ENCODE measurements at regions not wholly inside any gene's neighbourhood (a gene's known extent, or its start where the extent isn't known, plus 50 kb on each side); places are given as distances from the start of the nearest gene placed in this dataset.
A peak's percentile ranks its signal among the peaks of the same experiment; 100 is the strongest.
"Not testable (repeated sequence)": the region's sequence is repeated elsewhere in the genome, so short reads cannot be mapped to it uniquely, and the experiment has no call there.

DNA sequence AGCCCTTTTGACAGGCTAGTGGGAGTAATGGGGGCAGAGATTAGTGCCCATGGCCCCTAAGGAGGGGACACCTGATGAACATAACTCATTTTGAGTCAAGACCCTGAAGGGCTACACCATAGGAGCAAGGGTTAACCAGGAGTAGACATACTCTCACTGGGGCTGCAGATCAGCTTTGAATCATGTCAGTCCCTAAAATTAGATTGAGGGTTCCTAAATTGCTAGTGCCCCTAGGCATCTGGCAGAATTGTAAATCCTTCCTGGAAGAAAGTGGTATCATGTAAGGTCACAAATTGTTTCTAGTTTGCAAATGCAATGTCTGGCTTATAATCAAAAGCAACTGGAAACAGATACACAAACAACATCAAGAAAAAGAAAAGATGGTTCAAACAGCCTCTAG lies 52.1 kb upstream of the LRRC37A2 start:
- FAIRE-seq, result not testable (repeated sequence)

DNA sequence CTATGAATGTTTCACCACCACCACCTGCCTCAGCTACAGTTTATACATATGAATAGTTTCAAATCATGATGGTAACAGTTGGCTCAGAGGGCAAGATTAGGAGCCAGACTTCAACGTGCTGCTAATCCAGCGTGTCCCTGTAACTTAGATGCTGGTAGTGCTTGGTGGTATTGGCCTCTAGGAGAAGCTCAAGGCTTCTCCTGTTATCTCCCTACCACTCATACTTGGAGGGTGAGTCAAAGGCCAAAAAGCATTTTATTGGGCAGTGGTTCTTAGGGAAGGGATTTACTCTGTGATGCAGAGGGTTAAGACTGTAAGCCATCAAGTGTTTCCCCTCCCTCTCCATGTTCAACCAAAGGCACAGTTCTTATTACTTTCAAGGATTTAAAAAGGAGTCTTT lies 57.2 kb upstream of the LRRC37A2 start:
- not testable (repeated sequence) for FAIRE-seq

DNA sequence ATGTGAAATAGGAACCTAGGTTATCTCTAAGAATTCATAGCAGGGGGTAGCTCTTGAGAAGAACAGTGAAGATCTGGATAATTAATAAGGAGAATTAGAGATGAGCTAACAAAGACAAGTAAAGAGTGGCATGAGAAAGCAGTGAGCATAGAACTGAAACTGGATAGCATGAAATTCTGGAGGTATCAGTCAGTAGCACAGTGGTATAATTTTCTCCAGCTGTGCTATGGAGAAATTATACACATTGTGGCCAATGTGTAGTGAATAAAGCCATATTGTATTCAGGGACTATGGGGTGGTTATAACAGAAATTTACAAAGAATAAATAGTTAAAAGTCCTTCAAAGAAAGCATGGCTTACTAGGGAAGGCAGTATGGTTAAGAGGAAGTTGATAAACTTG lies 57.7 kb upstream of the LRRC37A2 start:
- FAIRE-seq, result not testable (repeated sequence)

DNA sequence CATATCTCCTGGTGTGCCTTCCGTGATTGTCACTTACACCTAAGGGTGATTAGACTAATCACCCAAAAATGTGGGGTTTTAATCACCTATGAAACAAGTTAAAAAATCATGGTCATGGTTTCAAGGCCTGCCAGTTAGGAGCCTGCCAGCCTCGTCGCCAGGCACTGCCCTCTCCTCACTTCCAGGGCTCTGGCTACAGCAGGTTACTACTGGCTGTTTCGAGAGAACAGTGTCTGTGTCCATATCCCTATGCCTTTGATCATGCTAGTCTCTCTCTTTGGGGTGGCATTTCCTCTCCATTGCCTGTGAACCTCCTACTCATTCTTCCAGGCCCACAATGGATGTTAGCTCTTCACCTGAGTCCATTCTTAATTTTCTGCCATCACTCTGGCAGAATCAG lies 59.2 kb upstream of the LRRC37A2 start:
- FAIRE-seq, result not testable (repeated sequence)

DNA sequence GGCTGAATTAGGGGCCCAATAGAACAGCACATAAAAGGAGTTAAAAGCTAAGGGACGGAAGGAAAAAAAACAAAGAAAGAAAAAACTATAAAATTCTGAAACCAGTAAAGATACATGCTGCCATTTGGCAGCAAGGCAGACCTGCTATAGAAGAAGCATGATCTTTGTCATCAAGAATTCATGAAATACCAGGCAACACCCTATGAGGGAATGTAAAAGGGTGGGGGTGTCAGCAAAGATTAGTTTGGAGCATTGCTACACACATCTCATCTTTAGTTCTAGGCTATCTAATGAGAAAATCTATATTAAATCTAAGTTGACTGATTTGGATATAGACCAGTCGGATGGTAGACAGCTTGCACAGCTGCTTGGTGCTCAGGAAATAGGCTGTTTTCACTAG lies 66.4 kb upstream of the LRRC37A2 start:
- not testable (repeated sequence) for FAIRE-seq

DNA sequence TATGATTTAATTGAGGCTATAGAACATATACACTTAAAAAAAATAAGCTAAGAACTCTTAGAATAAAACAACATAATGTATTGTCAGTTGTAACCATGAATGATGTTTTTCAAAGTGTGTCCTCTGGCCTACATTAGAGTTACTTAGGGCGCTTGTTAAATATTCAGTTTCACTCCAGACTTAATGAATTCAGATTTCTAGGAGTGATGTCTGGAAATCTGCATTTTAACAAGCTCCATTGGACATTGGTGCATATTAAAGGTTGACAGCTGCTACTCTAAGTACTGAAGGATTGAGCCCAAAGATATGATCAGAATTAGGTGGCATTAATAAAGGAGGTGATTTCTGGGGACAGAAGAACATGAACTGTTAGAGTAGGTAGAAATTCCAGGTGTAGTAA lies 66.9 kb upstream of the LRRC37A2 start:
- peak; percentile 35 for FAIRE-seq

DNA sequence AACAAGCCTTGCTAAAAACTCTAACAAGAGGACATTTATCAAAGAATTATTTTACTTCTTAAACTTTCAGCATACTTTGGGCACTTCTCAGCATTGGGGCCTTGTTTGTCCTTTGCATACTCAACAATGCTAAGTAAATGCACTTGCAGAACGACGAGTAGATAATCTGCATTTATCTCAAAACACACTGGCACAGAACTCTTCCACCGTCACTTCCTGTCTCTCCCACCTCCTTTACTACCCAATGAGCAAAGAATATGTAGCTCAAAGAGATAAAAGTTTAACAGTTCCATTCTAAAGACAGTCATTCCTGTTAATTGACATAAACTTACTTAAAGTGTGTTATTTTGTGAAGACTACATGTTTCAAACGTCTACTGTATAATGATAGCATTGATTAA lies 70.1 kb upstream of the LRRC37A2 start:
- not testable (repeated sequence) for FAIRE-seq

DNA sequence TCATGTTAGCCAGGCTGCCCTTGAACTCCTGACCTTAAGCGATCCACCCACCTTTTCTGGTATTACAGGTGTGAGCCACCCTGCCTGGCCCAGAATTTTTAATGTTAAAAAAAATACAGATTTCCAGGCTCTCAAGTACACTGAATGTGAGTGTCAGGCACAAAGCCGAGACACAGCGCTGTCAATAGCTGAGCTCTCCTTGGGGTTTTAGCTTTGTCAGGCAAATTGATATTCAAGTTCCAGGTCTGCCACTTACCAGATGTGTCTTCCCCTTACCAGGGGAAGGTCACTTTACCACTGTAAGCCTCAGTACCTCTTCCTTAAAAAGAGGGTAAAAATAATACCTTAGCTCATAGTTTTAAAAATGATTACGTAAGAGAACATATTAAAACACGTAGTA lies 71.6 kb upstream of the LRRC37A2 start:
- not testable (repeated sequence) for FAIRE-seq

DNA sequence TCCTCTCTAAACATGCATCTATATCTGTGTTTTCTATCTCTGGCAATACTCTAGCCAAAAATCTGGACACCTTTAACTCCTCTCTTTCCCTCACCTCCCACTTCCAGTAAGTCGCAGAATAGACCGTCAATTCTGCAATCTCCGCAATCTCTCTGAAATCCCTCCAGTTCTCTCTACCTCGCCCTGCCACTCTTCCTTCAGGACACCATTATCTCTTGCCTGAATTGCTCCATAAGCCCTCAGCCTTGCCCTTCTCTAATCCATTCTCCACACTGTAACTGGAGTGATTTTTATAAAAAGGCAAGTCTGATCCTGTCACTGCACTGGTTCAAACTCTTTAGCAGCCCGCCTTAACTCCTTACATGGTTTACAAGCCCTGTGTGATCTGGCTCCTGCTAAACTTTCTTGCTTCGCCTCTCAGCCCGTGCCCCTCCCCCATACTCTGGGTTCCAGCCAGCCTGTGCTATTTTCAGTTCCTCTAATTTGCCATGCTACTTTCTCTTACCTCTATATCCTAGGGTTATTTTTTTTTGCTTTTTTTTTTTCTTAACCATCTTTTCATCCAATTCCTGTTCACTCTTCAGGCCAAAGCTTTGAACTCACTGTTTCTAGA lies 73.0 kb upstream of the ARL17B start:
- FAIRE-seq, result not testable (repeated sequence)

DNA sequence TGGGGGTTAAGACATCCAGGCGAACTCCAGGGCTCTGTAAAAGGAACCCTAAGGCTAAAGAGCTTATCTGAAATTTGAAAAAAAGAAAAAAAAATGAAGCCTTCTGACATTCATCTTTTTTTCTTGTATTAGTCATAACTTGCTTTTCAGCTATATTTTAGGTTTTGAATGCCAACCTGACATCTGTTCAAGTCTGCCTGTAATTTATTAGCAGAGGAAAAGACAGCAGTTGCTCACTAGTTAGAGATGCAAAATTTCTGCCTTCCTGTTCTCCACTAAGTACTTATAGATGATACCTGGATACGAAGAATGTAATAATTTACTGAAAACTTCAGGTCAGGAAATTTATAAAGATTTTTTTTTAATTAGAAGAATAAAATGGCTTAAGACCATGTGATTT lies 68.7 kb upstream of the ARL17B start:
- FAIRE-seq, result not testable (repeated sequence)

DNA sequence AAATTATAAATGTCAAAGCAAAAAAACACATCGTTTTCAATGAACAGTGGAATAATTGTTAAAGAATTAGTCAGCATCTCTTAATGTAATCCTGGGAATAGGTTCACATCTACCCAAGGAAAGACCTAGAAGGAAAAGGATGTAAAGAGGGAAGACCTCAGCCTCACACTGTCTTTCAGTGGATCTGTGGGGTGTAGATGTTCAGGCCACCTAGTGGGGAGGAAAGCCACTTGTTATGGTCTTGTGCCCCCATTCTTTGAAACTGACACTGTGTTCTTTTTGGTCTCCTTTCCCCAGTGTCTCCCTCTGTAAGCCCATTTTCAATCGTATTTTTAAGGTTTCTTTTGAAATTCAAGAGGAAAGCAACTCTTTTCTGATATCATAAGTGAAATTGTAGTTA lies 68.1 kb upstream of the ARL17B start:
- not testable (repeated sequence) for FAIRE-seq

DNA sequence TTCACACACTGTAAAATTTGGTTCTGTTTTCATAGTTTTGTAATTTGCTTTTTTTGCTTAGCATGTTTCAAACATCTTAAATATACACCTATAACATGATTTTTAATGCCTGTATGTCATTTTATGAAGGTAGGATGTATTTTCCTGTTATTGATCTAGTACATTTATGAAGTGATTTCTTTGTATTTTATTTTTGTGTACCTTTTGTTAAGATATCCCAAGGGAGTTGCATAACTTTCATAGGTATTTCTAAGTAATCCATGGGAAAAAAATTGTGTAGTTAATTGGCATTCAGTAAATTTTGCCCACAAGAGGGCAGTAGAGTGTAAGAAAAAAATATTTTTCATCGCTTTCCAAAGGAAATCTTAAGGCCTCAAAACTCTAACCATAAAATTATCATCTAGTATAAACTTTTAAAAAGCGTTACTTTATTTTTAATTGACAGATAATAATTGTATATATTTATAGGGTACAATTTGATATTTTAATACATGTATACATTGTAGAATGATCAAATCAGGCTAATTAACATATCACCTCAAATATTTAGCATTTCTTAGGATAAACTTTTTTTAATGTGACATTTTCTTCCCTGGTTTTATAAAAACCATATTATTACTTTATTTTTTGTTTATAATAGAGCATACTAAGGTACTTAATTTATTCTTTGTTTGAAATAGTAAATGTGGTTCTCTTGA lies 62.8 kb upstream of the ARL17B start:
- peak; percentile 100 for FAIRE-seq

DNA sequence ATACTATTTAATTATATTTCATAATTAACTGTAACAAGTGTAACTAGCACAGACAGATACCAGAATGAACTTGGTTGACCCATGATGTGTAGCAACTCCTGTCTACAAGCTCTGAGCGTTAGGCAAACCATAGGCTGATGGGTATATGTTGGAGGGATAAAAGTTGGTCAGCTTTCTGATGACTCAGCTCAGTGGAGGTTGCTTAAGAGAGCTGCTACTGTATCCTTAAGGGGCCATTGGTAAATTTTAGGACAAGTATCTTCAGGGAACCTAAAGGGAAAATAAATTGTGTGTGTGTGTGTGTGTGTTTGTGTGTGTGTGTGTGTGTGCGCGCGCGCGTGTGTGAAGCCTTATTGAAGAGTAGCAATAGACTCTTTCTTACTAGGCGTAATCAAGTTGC lies 56.3 kb upstream of the ARL17B start:
- FAIRE-seq, result not testable (repeated sequence)

DNA sequence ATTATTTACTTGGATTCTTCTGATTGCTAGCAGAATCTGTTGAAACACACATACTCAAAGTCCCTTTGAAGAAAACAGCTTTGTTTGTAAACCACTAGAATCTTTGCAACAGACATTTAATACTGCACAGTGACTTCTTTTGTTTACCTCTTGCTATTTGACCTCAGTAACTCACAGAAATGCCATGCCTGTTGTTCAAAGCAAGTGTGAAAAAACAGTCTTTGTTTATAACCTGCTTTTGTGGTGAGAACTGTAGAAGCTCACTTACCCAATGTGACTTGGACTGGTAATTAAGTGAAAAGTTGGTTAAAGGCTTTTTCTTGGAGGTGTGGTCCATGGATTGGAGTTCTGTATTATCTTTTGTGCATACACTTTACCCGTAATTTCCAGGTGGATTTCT lies 55.7 kb upstream of the ARL17B start:
- not testable (repeated sequence) for FAIRE-seq

DNA sequence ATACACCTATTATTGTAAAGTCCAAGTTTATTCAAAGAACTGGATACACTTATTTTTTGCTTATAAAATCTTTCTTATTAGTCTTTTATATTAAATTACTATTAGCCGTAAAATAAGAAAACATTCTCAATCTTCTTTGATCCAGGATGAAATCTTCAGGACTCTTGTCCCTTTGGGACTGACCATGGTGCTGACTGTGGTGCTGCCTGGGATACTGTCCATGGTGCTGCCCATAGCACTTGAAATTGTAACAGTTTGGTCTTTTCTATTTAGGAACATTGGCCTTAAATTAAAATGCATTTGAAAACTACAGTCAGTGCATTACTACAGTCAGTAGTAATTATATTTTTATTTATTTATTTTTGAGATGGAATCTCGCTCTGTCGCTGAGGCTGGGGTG lies 53.0 kb upstream of the ARL17B start:
- peak; percentile 96 for FAIRE-seq

DNA sequence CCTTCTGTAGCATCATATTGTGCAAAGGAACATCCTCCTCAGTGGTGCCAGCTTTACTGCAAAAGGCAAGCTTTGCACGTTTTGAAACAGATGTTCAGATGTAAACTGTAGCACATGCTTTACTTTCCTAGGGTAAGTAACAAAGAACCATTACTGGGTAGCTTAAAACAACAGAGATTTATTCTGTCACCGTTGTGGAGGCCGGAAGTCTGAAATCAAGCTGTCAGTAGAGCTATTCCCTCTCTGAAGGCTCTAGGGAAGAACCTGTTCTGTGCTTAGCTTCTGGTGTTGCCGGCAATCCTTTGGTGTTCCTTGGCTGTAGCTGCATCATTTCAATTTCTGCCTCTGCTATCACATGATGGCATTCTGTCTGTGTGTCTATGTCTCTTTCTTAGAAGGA lies 50.6 kb upstream of the ARL17B start:
- FAIRE-seq, result not testable (repeated sequence)

DNA sequence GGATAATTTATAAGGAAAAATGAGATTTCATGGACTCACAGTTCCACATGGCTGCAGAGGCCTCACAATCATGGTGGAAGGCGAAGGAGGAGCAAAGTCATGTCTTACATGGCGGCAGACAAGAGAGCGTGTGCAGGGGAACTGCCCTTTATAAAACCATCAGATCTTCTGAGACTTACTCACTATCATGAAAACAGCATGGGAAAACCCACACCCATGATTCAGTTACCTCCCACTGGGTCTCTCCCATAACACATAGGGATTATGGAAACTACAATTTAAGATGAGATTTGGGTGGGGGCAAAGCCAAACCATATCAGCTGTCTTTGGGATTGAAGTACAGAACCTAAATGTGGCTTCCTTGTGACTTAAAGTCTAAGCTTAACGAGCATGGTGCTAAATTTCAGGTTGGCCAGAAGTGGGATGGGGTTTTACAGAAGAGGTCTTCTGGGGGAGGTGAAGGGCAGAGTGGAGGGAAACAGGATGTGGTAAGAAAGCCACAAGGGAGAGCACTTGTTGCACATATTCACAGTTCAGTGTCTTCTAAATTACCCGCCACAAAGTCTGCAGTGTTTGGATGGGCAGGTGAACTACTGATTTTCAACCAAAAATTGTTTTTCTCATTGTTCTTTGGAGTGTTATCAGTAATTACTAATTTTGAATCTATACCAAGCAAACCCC lies 49.7 kb upstream of the ARL17B start:
- FAIRE-seq, result not testable (repeated sequence)

Measured in endometrium (tissue), 2 donors.